ENCODE measurements at regions not wholly inside any gene's neighbourhood (a gene's known extent, or its start where the extent isn't known, plus 50 kb on each side); places are given as distances from the start of the nearest gene placed in this dataset.
"Not testable (repeated sequence)": the region's sequence is repeated elsewhere in the genome, so short reads cannot be mapped to it uniquely, and the experiment has no call there.

DNA sequence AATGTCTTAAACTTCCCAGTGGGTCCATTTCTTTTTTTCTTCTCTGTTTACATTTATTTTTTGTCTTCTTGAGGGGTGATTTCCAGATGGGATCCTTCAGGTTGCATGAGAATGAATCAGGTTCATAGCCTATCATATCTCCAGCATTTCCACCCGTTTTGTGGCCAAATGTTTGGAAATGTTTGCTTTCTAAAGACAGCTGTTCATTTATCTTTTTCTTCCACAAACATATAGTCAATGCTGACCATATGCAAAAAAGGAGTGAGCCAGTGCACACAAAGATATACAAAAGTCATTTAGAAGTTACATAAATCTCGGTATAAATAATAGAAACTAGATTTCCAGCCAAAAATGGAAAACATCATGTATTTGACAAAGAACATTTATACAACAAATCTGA is 71.6 kb upstream of the STC2 start:
- Histone ChIP-seq H3K27me3 (ENCODE audit: control insufficient read depth, insufficient read depth, low read length) (no peaks in the 10 kb centered on the region), H3K9me3 (ENCODE audit: control insufficient read depth, low read depth, low read length) (no peaks in the 10 kb centered on the region), H3K36me3 (ENCODE audit: control insufficient read depth, insufficient read depth, low read length) (no peaks in the 10 kb centered on the region), H3K27ac (ENCODE audit: low read length) (no peak overlapping the region), H3K4me1 (ENCODE audit: control insufficient read depth, insufficient read depth, low read length) (no peaks in the 10 kb centered on the region), H3K4me3 (ENCODE audit: low read length) (no peak overlapping the region)
- peak in 1 of 2 donors; percentile 10 for DNase-seq
- WGBS (ENCODE audit: insufficient coverage, low lambda C conversion rate) = 86% methylated on average over 1 of the region's 2 CpGs

DNA sequence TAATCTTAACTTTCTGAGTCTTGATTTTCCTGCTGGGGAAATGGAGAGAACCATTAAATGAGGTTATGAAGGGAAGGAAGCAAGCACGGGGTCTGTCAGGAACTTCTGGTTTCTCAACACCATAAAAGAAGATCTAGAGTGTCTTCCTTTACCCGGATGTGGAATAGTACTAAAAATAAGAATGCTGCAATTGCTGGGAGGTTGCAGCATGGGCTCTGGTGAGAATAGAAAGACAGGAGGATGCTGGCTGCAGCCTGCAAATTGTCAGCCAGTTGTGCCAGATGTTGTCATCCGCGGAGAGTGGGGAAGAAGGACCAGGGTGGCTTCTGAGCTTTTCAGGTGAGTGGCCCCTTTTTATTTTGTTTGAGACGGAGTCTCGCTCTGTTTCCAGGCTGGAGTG is 69.3 kb upstream of the STC2 start:
- no CpG with 5 or more reads among the region's 6 CpGs for WGBS (ENCODE audit: insufficient coverage, low lambda C conversion rate)
- H3K36me3 ChIP-seq (ENCODE audit: control insufficient read depth, insufficient read depth, low read length) = no peaks in the 10 kb centered on the region
- no peak for DNase-seq
- no peaks in the 10 kb centered on the region for H3K4me1 ChIP-seq (ENCODE audit: control insufficient read depth, insufficient read depth, low read length)
- H3K27me3 ChIP-seq (ENCODE audit: control insufficient read depth, insufficient read depth, low read length) = no peaks in the 10 kb centered on the region
- no peaks in the 10 kb centered on the region for H3K9me3 ChIP-seq (ENCODE audit: control insufficient read depth, low read depth, low read length)
- no peak overlapping the region for H3K4me3 ChIP-seq (ENCODE audit: low read length)
- H3K27ac ChIP-seq (ENCODE audit: low read length) = no peak overlapping the region

DNA sequence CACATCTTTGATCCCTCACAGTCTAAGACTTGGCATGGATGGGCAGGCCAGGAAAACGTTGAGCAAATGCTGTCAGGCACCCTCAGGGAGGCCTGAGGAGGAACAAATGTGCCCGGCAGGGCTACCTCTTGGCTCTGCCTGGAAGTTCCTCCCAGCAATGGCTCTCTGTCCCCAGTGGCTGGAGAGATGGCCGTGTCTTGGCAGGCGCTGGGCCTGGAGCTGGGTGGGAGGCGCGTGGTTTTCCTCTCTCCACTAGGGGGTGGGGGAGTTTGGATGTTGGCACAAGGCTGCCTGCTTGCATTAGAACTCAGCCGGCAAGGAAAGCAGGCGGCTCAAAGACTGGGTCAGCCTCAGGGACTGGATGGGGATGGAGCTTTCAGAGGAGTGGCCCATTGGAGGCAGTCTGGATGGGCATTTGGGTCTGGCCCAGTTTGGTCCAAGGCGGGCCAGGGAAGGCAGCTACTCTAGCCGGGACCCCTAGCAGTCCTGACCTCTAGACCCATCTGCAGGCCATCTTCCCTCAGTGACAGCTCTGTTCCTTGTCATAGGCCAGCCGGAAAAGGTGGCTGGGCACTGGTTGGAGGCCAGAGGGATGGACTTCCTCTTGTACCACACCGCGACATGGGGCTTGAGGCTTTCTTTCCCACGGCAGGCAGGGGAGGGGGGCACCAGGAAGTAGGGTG is 68.2 kb upstream of the STC2 start:
- WGBS (ENCODE audit: insufficient coverage, low lambda C conversion rate) = no CpG with 5 or more reads among the region's 14 CpGs
- no peaks in the 10 kb centered on the region for H3K9me3 ChIP-seq (ENCODE audit: control insufficient read depth, low read depth, low read length)
- H3K4me1 ChIP-seq (ENCODE audit: control insufficient read depth, insufficient read depth, low read length) = no peaks in the 10 kb centered on the region
- no peaks in the 10 kb centered on the region for H3K36me3 ChIP-seq (ENCODE audit: control insufficient read depth, insufficient read depth, low read length)
- no peak for DNase-seq
- H3K27ac ChIP-seq (ENCODE audit: low read length) = no peak overlapping the region
- H3K27me3 ChIP-seq (ENCODE audit: control insufficient read depth, insufficient read depth, low read length) = no peaks in the 10 kb centered on the region
- no peak overlapping the region for H3K4me3 ChIP-seq (ENCODE audit: low read length)

DNA sequence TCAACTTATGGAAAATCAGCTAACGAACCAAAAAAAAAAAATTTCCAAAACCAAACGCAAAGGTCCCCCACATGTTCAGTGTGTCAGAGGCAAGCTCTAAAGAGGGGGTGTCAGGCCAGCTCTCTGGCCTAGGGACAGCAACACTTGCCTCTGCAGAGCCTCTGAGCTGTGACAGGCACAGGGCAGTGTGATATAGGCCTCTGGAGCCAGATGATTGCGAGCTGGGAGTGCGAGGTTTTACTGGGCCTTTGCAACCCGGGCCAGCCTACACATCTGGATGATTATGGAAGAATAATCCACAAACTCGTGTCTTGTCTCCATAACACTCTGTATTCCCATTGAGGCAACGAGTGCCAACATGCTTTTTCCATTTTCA is 67.7 kb upstream of the STC2 start:
- Histone ChIP-seq H3K27ac (ENCODE audit: low read length) (no peak overlapping the region), H3K4me3 (ENCODE audit: low read length) (no peak overlapping the region), H3K4me1 (ENCODE audit: control insufficient read depth, insufficient read depth, low read length) (no peaks in the 10 kb centered on the region), H3K36me3 (ENCODE audit: control insufficient read depth, insufficient read depth, low read length) (no peaks in the 10 kb centered on the region), H3K9me3 (ENCODE audit: control insufficient read depth, low read depth, low read length) (no peaks in the 10 kb centered on the region), H3K27me3 (ENCODE audit: control insufficient read depth, insufficient read depth, low read length) (no peaks in the 10 kb centered on the region)
- no peak for DNase-seq
- WGBS (ENCODE audit: insufficient coverage, low lambda C conversion rate) = no CpG with 5 or more reads among the region's 7 CpGs

DNA sequence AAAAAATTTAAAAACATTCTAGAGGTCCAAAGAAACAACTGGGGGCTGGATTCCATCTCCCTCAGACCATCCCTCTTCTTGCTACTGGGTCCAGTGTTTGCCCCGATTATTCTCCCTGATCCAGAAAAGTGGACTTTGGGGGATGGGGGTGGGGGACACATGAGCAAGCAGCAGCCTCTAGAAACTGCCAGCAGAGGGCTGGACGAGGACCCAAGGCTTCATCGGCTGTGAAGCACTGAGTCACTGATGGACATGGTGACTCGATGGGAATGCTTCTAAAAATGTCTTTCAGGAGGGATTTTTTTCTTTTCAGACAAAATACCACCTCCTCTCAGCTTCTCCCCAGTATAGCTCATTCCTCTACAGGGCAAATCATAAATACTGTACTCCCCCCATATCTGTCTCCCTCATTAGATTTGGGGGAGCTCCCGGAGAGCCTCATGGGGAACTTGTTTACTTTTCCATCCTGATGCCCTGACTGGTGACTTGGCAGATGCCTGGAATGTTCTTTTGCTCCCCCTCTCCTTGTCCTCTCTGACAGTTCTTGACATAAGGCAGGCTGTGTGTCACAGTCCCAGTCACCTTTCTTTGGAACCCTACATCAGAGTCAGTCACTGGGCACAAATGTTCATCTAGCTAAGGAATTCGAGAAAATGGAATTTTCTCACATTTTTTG is 67.2 kb upstream of the STC2 start:
- H3K9me3 ChIP-seq (ENCODE audit: control insufficient read depth, low read depth, low read length) = no peaks in the 10 kb centered on the region
- H3K4me1 ChIP-seq (ENCODE audit: control insufficient read depth, insufficient read depth, low read length) = no peaks in the 10 kb centered on the region
- H3K27ac ChIP-seq (ENCODE audit: low read length) = no peak overlapping the region
- 80% methylated on average over 1 of the region's 6 CpGs for WGBS (ENCODE audit: insufficient coverage, low lambda C conversion rate)
- DNase-seq = no peak
- no peak overlapping the region for H3K4me3 ChIP-seq (ENCODE audit: low read length)
- H3K36me3 ChIP-seq (ENCODE audit: control insufficient read depth, insufficient read depth, low read length) = no peaks in the 10 kb centered on the region
- H3K27me3 ChIP-seq (ENCODE audit: control insufficient read depth, insufficient read depth, low read length) = no peaks in the 10 kb centered on the region

DNA sequence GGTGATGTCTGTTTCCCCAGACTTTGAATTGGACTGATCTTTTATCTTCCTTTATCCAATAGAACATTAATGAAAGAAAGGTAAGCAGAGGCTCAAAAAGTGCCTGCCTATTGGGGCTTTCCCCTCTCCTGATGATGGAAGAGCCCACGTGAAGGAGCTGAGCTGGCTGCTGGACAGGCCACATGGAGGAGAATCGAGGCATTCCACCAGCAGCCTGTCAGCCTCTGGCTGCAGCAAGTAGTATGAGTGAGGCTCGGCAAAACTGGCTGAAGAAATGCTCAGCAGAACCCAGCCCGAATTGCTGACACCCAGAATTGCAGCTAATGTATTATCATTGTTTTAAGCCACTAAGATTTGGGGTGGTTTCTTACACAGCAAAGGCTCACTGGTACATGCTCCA is 66.5 kb upstream of the STC2 start:
- Histone ChIP-seq H3K4me1 (ENCODE audit: control insufficient read depth, insufficient read depth, low read length) (no peaks in the 10 kb centered on the region), H3K9me3 (ENCODE audit: control insufficient read depth, low read depth, low read length) (no peaks in the 10 kb centered on the region), H3K27me3 (ENCODE audit: control insufficient read depth, insufficient read depth, low read length) (no peaks in the 10 kb centered on the region), H3K36me3 (ENCODE audit: control insufficient read depth, insufficient read depth, low read length) (no peaks in the 10 kb centered on the region), H3K4me3 (ENCODE audit: low read length) (no peak overlapping the region), H3K27ac (ENCODE audit: low read length) (no peak overlapping the region)
- no CpG with 5 or more reads among the region's 4 CpGs for WGBS (ENCODE audit: insufficient coverage, low lambda C conversion rate)
- no peak for DNase-seq

DNA sequence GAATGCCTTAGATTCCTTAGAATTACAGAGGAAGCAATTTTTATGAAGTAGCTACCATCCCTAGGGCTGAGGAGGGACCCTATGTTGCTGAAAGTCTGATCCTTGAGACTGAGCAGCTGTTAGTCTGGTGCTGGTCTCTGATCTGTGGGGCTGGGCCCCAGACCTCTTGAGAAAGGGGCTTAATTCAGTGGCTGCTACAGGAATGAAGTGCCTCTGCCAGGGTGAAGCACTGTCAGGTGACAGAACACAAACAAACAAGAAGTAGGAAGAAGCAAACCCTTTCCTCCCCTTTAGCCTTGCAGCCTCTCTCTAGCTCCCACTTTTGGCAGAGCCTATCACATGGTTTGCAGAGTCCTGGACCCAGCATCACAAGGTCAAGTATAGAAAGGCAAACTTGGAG is 64.0 kb upstream of the STC2 start:
- no peak overlapping the region for H3K27ac ChIP-seq (ENCODE audit: low read length)
- no peaks in the 10 kb centered on the region for H3K9me3 ChIP-seq (ENCODE audit: control insufficient read depth, low read depth, low read length)
- H3K27me3 ChIP-seq (ENCODE audit: control insufficient read depth, insufficient read depth, low read length) = no peaks in the 10 kb centered on the region
- no peaks in the 10 kb centered on the region for H3K4me1 ChIP-seq (ENCODE audit: control insufficient read depth, insufficient read depth, low read length)
- no peak overlapping the region for H3K4me3 ChIP-seq (ENCODE audit: low read length)
- no peaks in the 10 kb centered on the region for H3K36me3 ChIP-seq (ENCODE audit: control insufficient read depth, insufficient read depth, low read length)
- DNase-seq = no peak

DNA sequence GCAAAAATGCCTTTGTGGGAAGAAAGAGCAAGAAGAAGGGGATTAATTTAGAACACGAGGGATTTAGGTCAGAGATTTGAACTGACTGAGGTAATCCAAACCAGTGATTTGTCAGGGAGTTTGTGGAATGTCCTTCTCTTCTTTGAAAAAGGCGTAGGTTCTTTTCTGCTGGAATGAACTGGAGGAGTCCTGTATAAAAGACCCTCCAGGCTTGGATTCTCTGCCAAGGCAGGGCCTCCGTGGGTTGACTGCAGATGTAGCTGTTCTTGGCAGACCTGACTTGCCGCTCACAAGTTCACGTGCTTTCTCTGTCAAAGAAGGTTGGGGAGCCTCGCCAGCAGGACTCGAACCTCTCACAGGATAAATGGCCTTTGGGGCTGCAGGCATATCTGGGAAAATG is 62.8 kb upstream of the STC2 start:
- Histone ChIP-seq H3K4me1 (ENCODE audit: control insufficient read depth, insufficient read depth, low read length) (no peaks in the 10 kb centered on the region), H3K36me3 (ENCODE audit: control insufficient read depth, insufficient read depth, low read length) (no peaks in the 10 kb centered on the region), H3K27me3 (ENCODE audit: control insufficient read depth, insufficient read depth, low read length) (no peaks in the 10 kb centered on the region), H3K4me3 (ENCODE audit: low read length) (no peak overlapping the region), H3K9me3 (ENCODE audit: control insufficient read depth, low read depth, low read length) (no peaks in the 10 kb centered on the region), H3K27ac (ENCODE audit: low read length) (no peak overlapping the region)
- DNase-seq = no peak
- WGBS (ENCODE audit: insufficient coverage, low lambda C conversion rate) = 50% methylated on average over 1 of the region's 7 CpGs

DNA sequence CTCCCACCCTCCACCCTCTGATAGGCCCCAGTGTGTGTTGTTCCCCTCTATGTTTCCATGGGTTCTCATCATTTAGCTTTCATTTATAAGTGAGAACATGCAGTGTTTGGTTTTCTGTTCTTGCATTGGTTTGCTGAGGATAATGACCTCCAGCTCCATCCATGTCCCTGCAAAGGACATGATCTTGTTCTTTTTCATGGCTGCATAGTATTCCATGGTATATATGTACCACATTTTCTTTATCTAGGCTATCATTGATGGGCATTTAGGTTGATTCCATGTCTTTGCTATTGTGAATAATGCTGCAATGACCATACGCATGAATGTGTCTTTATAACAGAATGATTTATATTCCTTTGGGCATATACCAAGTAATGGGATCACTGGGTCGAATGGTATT is 59.1 kb upstream of the STC2 start:
- H3K4me3 ChIP-seq (ENCODE audit: low read length); H3K4me1 ChIP-seq (ENCODE audit: control insufficient read depth, insufficient read depth, low read length); DNase-seq; H3K36me3 ChIP-seq (ENCODE audit: control insufficient read depth, insufficient read depth, low read length); H3K27me3 ChIP-seq (ENCODE audit: control insufficient read depth, insufficient read depth, low read length); H3K9me3 ChIP-seq (ENCODE audit: control insufficient read depth, low read depth, low read length); H3K27ac ChIP-seq (ENCODE audit: low read length): not testable (repeated sequence)
- 100% methylated on average over 1 of the region's 2 CpGs for WGBS (ENCODE audit: insufficient coverage, low lambda C conversion rate)

DNA sequence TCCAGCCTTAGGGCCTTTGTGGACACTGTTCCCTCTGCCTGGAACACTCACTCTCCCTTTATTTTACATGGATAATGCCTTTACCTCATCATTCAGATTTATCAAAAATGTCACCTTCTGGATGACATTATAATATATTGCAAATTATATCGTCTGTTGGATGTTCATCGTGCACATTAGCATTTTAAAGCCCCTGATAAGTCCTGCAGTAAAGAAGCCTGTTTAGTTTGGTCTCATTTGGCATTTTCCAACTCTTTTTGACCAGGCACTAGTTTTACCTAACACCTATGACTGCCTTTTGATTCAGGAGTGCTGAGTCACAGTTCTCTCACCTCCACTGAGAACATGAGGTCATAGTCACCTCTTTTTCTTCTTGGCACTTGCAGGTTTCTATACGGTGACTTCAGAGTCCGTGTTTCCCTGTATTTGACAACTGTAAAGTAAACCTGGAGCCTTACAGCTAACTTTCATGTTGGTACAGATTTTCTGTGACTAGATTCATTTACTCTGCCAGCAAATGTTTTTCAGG is 57.7 kb upstream of the STC2 start:
- H3K27me3 ChIP-seq (ENCODE audit: control insufficient read depth, insufficient read depth, low read length) = no peaks in the 10 kb centered on the region
- no peaks in the 10 kb centered on the region for H3K36me3 ChIP-seq (ENCODE audit: control insufficient read depth, insufficient read depth, low read length)
- no peaks in the 10 kb centered on the region for H3K4me1 ChIP-seq (ENCODE audit: control insufficient read depth, insufficient read depth, low read length)
- no peak for DNase-seq
- 90% methylated on average over 2 of the region's 4 CpGs for WGBS (ENCODE audit: insufficient coverage, low lambda C conversion rate)
- no peaks in the 10 kb centered on the region for H3K9me3 ChIP-seq (ENCODE audit: control insufficient read depth, low read depth, low read length)
- H3K27ac ChIP-seq (ENCODE audit: low read length) = no peak overlapping the region
- no peak overlapping the region for H3K4me3 ChIP-seq (ENCODE audit: low read length)

DNA sequence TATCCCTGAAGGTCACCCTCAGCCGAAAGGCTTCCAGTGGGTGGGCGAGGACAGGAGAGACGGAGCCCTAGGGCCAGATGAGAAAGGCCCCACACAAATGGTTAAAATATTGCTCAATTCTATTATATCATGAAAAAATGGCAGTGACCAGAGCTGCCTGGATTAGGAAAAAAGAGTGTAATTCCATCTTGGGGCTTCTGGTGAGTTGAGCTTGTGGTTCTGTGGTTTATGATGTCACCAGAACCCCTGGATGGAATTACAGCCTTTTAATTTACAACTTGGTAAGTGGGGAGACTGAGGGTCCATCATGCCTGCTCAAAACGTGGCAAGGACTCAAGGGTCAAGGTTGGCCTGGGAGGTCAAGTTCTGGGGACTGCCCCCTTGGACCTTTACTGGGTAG is 55.5 kb upstream of the STC2 start:
- H3K4me3 ChIP-seq (ENCODE audit: low read length) = no peak overlapping the region
- no peaks in the 10 kb centered on the region for H3K36me3 ChIP-seq (ENCODE audit: control insufficient read depth, insufficient read depth, low read length)
- H3K4me1 ChIP-seq (ENCODE audit: control insufficient read depth, insufficient read depth, low read length) = no peaks in the 10 kb centered on the region
- DNase-seq = no peak
- no peaks in the 10 kb centered on the region for H3K9me3 ChIP-seq (ENCODE audit: control insufficient read depth, low read depth, low read length)
- no CpG with 5 or more reads among the region's 4 CpGs for WGBS (ENCODE audit: insufficient coverage, low lambda C conversion rate)
- no peak overlapping the region for H3K27ac ChIP-seq (ENCODE audit: low read length)
- no peaks in the 10 kb centered on the region for H3K27me3 ChIP-seq (ENCODE audit: control insufficient read depth, insufficient read depth, low read length)

Measured in large intestine (tissue), 3 donors.